ENCODE measurements at regions not wholly inside any gene's neighbourhood (a gene's known extent, or its start where the extent isn't known, plus 50 kb on each side); places are given as distances from the start of the nearest gene placed in this dataset.
A peak's percentile ranks its signal among the peaks of the same experiment; 100 is the strongest.

DNA sequence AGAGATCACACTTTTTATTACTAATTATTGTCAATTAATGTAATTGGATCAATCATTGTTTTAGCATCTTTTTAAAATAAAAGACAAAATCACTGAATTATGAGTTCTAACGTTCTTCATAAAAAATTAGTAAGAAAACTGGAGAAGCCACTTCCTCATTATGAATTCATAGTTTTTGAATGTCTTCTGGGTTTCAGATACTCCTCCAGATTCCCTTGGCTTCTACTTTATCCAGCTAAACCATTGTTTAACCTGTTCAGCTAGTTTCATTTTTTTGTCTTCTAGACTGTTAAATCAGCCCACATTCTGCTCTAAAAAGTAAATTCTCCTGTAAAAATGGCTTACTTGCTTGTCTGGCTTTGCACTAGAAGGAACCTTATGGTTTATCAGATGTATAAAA is 753.4 kb upstream of the ACVR2A start:
- intact Hi-C loops (cut with DNase I), result no loop called here
- WGBS, 2 donors, result 0 to 3% methylated on average over 1 of the region's 1 CpG

DNA sequence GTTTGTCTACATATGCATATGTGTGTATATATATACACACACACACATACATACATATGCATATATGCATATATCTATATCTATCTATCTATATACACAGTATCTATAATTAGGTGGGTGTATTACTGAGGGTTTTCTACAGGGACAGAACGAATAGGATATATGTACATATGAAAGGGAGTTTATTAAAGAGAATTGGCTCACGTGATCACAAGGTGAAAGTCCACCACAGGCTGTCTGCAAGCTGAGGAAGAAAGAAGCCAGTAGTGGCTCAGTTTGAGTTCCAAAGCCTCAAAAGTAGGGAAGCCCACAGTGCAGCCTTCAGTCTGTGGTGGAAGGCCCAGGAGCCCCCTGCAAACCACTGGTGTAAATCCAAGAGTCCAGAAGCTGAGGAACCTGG is 756.0 kb upstream of the ACVR2A start:
- H3K27me3 ChIP-seq, result no peaks in the 10 kb centered on the region
- no peaks in the 10 kb centered on the region for H3K9me3 ChIP-seq
- H3K4me1 ChIP-seq, result no peaks in the 10 kb centered on the region
- no peaks in the 10 kb centered on the region for H3K36me3 ChIP-seq
- H3K27ac ChIP-seq, result no peak overlapping the region
- 21 to 58% methylated on average over 2 of the region's 2 CpGs for WGBS, 2 donors
- intact Hi-C loops (cut with DNase I), result no loop called here
- no peak for TF ChIP-seq EP300 (IDR thresholded peaks at IDR 0.05)
- TF ChIP-seq POLR2AphosphoS5 (IDR thresholded peaks at IDR 0.05), result no peak
- no peak for TF ChIP-seq POLR2A (IDR thresholded peaks at IDR 0.05)
- TF ChIP-seq, protein P1, sequence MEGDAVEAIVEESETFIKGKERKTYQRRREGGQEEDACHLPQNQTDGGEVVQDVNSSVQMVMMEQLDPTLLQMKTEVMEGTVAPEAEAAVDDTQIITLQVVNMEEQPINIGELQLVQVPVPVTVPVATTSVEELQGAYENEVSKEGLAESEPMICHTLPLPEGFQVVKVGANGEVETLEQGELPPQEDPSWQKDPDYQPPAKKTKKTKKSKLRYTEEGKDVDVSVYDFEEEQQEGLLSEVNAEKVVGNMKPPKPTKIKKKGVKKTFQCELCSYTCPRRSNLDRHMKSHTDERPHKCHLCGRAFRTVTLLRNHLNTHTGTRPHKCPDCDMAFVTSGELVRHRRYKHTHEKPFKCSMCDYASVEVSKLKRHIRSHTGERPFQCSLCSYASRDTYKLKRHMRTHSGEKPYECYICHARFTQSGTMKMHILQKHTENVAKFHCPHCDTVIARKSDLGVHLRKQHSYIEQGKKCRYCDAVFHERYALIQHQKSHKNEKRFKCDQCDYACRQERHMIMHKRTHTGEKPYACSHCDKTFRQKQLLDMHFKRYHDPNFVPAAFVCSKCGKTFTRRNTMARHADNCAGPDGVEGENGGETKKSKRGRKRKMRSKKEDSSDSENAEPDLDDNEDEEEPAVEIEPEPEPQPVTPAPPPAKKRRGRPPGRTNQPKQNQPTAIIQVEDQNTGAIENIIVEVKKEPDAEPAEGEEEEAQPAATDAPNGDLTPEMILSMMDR (IDR thresholded peaks at IDR 0.05), result no peak
- H3K4me3 ChIP-seq, result no peak overlapping the region
- no peak for DNase-seq

More for the DNA sequence above, 753.4 kb upstream of the ACVR2A start:
- TF ChIP-seq POLR2A (IDR thresholded peaks at IDR 0.05) (no peak), EP300 (IDR thresholded peaks at IDR 0.05) (no peak), POLR2AphosphoS5 (IDR thresholded peaks at IDR 0.05) (no peak)
- TF ChIP-seq, protein P1 (IDR thresholded peaks at IDR 0.05), result no peak
- no peaks in the 10 kb centered on the region for H3K9me3 ChIP-seq
- no peak overlapping the region for H3K4me3 ChIP-seq
- no peak for DNase-seq
- H3K27ac ChIP-seq, result no peak overlapping the region
- no peaks in the 10 kb centered on the region for H3K36me3 ChIP-seq
- no peaks in the 10 kb centered on the region for H3K4me1 ChIP-seq
- no peaks in the 10 kb centered on the region for H3K27me3 ChIP-seq

DNA sequence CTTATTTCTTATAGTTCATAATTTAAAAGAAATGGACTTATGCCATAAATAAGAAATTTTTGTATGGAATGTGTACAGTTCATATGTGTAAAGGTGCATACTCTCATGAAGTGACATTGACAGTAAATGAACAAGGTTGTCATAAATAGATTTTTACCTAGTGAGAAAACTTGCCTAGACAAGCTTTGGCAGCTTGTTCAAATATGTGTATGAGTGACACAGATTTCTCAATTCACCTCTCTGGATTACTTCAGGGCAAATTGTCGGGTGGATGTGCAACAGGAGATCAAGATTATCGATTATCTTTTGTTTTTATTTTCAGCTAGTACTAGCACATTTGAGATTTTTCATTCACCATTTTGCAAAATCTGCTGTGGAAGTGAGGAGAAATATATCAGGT is 758.1 kb upstream of the ACVR2A start:
- H3K4me1 ChIP-seq, result no peaks in the 10 kb centered on the region
- H3K27ac ChIP-seq, result no peak overlapping the region
- H3K9me3 ChIP-seq, result no peaks in the 10 kb centered on the region
- DNase-seq, result no peak
- H3K27me3 ChIP-seq, result no peaks in the 10 kb centered on the region
- H3K4me3 ChIP-seq, result no peak overlapping the region
- H3K36me3 ChIP-seq, result no peaks in the 10 kb centered on the region
- intact Hi-C loops (cut with DNase I), result no loop called here
- TF ChIP-seq, protein P1 (IDR thresholded peaks at IDR 0.05), result no peak
- TF ChIP-seq POLR2A (IDR thresholded peaks at IDR 0.05) (no peak), EP300 (IDR thresholded peaks at IDR 0.05) (no peak), POLR2AphosphoS5 (IDR thresholded peaks at IDR 0.05) (no peak)
- 90 to 95% methylated on average over 2 of the region's 2 CpGs for WGBS, 2 donors

DNA sequence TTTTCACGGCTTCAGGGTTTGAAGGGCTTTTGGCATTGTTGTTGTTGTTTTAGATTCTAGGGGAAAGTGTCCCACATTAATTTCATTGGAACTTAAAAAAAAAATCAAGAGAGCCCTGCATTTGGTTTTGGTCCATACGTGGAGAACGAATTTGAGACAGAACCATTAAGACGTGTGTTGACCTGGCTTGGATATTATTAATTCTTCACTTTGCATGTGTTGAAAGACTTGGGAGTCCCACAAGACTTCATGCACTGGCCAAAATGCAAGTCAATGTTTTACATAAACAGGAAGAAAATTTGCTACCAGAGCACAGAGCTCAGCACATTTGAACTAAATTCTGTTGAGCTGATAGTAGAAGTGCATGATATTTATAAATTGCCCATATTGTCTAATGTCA is 761.2 kb upstream of the ACVR2A start:
- intact Hi-C loops (cut with DNase I), result loop anchor here (5.0 kb wide), 2 partner anchors 759 to 829 kb away; no protein-coding TSS in a partner anchor
- TF ChIP-seq EP300 (IDR thresholded peaks at IDR 0.05) (no peak), POLR2AphosphoS5 (IDR thresholded peaks at IDR 0.05) (no peak), POLR2A (IDR thresholded peaks at IDR 0.05) (no peak)
- TF ChIP-seq, protein P1 (IDR thresholded peaks at IDR 0.05), result no peak
- Histone ChIP-seq H3K27me3 (no peaks in the 10 kb centered on the region), H3K27ac (peak overlapping the region in 1 of 4 donors; percentile 5), H3K9me3 (no peaks in the 10 kb centered on the region), H3K4me1 (no peaks in the 10 kb centered on the region), H3K4me3 (no peak overlapping the region), H3K36me3 (no peaks in the 10 kb centered on the region)
- no peak for DNase-seq
- WGBS, 2 donors, result 91 to 93% methylated on average over 4 of the region's 4 CpGs

DNA sequence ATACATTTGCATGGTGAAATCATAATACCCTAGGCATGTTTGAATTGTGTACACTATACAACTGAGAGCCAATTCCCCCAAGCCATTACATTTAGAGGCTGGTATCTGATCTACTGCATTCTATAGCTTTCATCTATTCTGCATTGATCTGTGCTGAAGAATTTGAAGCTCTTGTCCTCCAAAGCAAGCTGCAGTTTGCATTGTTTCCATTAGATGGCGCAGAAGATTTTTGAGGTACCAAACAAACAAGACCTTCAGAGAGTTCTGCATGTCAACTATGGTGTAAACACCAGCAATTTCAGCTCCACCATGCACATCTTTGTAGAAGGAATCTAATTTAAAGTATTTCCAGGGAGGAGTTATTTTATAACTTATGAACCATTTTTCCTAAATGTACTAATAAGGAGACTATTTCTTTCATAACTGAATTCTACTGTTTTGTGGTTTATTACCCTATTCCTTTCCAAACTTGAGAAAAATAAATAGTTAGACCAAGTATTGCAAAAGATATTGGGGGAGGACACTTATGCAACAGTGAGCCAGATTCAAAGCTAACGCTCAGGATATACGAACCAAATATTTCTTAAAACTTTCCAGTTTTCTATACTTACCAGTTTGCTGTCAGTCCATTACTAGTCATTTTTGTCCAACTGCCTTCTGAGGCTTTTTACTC is 761.8 kb upstream of the ACVR2A start:
- intact Hi-C loops (cut with DNase I), result loop anchor here (5.0 kb wide), 2 partner anchors 759 to 829 kb away; no protein-coding TSS in a partner anchor
- Histone ChIP-seq H3K27me3 (no peaks in the 10 kb centered on the region), H3K36me3 (no peaks in the 10 kb centered on the region), H3K9me3 (no peaks in the 10 kb centered on the region), H3K4me3 (no peak overlapping the region), H3K4me1 (no peaks in the 10 kb centered on the region), H3K27ac (peak overlapping the region in 1 of 4 donors; percentile 5)
- WGBS, 2 donors, result 60 to 62% methylated on average over 3 of the region's 3 CpGs
- no peak for DNase-seq
- no peak for TF ChIP-seq EP300 (IDR thresholded peaks at IDR 0.05)
- TF ChIP-seq, protein P1 (IDR thresholded peaks at IDR 0.05), result peak; percentile 41 to 81 (median 75)

All from sigmoid colon (tissue), 6 donors.